H1 (cell line): ENCODE measurements at regions not wholly inside any gene's neighbourhood (a gene's known extent, or its start where the extent isn't known, plus 50 kb on each side); places are given as distances from the start of the nearest gene placed in this dataset.

Source experiments
- CTCF ChIA-PET: fragments of 300-600 bp; sonication (Branson Sonifier 250); formaldehyde crosslinking; loops from one replicate; lab custom pipeline; 2021; ENCODE audit not compliant: partially characterized antibody; lab: Charles Lee
- POLR2A ChIA-PET: fragments of 300-600 bp; sonication (Branson Sonifier 250); formaldehyde crosslinking; loops from one replicate; lab custom pipeline; 2021; ENCODE audit warnings: inconsistent platforms; ENCODE audit not compliant: partially characterized antibody; lab: Charles Lee
- DNase-seq, 2 experiments: peaks; one replicate each; pipeline versions ENCODE4 v3.0.0 to v3.0.0-alpha.2; 2010 to 2022; ENCODE audit warnings: low spot score in 2 of 2, low read depth in 1 of 2, mixed read lengths in 1 of 2
- FAIRE-seq: peaks from 2 replicates; lab custom pipeline; 2011; peaks lifted over from hg19 to GRCh38; lab: Jason Lieb, UNC
- H2AFZ ChIP-seq: 2 replicates; pipeline ENCODE4 v1.8.1; 2012; ENCODE audit warnings: low read length, inconsistent platforms
- H2AK5ac ChIP-seq: 2 replicates; pipeline ENCODE4 v1.6.1; 2013; ENCODE audit warnings: low read depth, low read length
- H2BK120ac ChIP-seq: replicated peaks from 2 replicates; pipeline ENCODE3; 2013; ENCODE audit warnings: low read depth, low read length, inconsistent platforms
- H2BK12ac ChIP-seq: 2 replicates; pipeline ENCODE4 v1.6.1; 2013; ENCODE audit warnings: low read depth, low read length
- H2BK15ac ChIP-seq: 2 replicates; pipeline ENCODE4 v1.6.1; 2013; ENCODE audit warnings: low read length
- H2BK20ac ChIP-seq: 2 replicates; pipeline ENCODE4 v1.6.1; 2013; ENCODE audit warnings: low read length
- H2BK5ac ChIP-seq: 2 replicates; pipeline ENCODE4 v1.6.1; 2013; ENCODE audit warnings: low read depth, low read length
- H3K14ac ChIP-seq: 2 replicates; pipeline ENCODE4 v1.6.1; 2013; ENCODE audit warnings: inconsistent platforms; ENCODE audit not compliant: insufficient read length
- H3K18ac ChIP-seq: 2 replicates; pipeline ENCODE4 v1.6.1; 2013; ENCODE audit warnings: low read length; ENCODE audit errors: extremely low read depth
- H3K23ac ChIP-seq: 2 replicates; pipeline ENCODE4 v1.6.1; 2013; ENCODE audit warnings: inconsistent platforms; ENCODE audit not compliant: insufficient read length
- H3K23me2 ChIP-seq: 2 replicates; pipeline ENCODE4 v1.6.1; 2013; ENCODE audit warnings: low read depth, low read length
- H3K27ac ChIP-seq: 2 replicates; pipeline ENCODE4 v1.6.1; 2011; ENCODE audit warnings: low read depth, low read length, inconsistent platforms
- H3K27me3 ChIP-seq, 4 experiments: replicated peaks in 1 of 4; 1 replicate in 1 of 4; 2 replicates in 3 of 4; pipeline versions ENCODE4 v1.6.1 to v1.8.1; 2011 to 2013; ENCODE audit warnings: low read length in 3 of 4, mild to moderate bottlenecking in 3 of 4, inconsistent platforms in 2 of 4, mixed read lengths in 2 of 4, moderate library complexity in 1 of 4; ENCODE audit not compliant: control insufficient read depth in 3 of 4, insufficient read depth in 3 of 4; ENCODE audit errors: extremely low read depth in 1 of 4
- H3K36me3 ChIP-seq, 4 experiments: 2 replicates each; pipeline versions ENCODE4 v1.6.1 to v1.8.1; 2011 to 2013; ENCODE audit warnings: mild to moderate bottlenecking in 4 of 4, low read length in 3 of 4, moderate library complexity in 2 of 4, control low read depth in 1 of 4, inconsistent platforms in 1 of 4; ENCODE audit not compliant: insufficient read depth in 4 of 4, control insufficient read depth in 2 of 4
- H3K4ac ChIP-seq: replicated peaks from 2 replicates; pipeline ENCODE3; 2013; ENCODE audit warnings: low read length, low read depth, mixed read lengths, inconsistent platforms; ENCODE audit not compliant: insufficient read length
- H3K4me1 ChIP-seq, 4 experiments: replicated peaks in 1 of 4; 1 replicate in 1 of 4; 2 replicates in 3 of 4; pipeline versions ENCODE4 v1.6.1 to v1.8.1; 2011 to 2013; ENCODE audit warnings: low read length in 3 of 4, inconsistent platforms in 2 of 4, mixed read lengths in 1 of 4; ENCODE audit not compliant: insufficient read depth in 4 of 4, control insufficient read depth in 3 of 4
- H3K4me2 ChIP-seq, 2 experiments: 2 replicates each; pipeline versions ENCODE4 v1.6.1 to v1.8.1; 2011 to 2013; ENCODE audit warnings: low read depth in 2 of 2, low read length in 2 of 2, control low read depth in 1 of 2, inconsistent platforms in 1 of 2, mild to moderate bottlenecking in 1 of 2; ENCODE audit not compliant: insufficient read depth in 1 of 2
- H3K4me3 ChIP-seq, 4 experiments: fragments of 200-600, 300-600 bp in 1 of 4; sonication (generic), shearing (Covaris generic), sonication (Bioruptor Twin) in 1 of 4; 2 replicates each; pipeline versions ENCODE4 v1.5.1 to v1.8.1; 2011 to 2016; ENCODE audit warnings: low read length in 4 of 4, low read depth in 3 of 4, control low read depth in 2 of 4, inconsistent platforms in 2 of 4, mild to moderate bottlenecking in 2 of 4, mixed read lengths in 1 of 4, moderate library complexity in 1 of 4; ENCODE audit not compliant: insufficient read depth in 2 of 4; ENCODE audit errors: extremely low read depth in 1 of 4
- H3K56ac ChIP-seq: replicated peaks from 2 replicates; pipeline ENCODE3; 2013; ENCODE audit warnings: low read depth, mild to moderate bottlenecking, mixed read lengths, low read length, inconsistent platforms; ENCODE audit not compliant: insufficient read length
- H3K79me1 ChIP-seq: 2 replicates; pipeline ENCODE4 v1.6.1; 2013; ENCODE audit warnings: low read depth, low read length, control low read depth
- H3K79me2 ChIP-seq, 2 experiments: 2 replicates each; pipeline versions ENCODE4 v1.6.1 to v1.8.1; 2012 to 2013; ENCODE audit warnings: low read length in 2 of 2, mild to moderate bottlenecking in 2 of 2, inconsistent platforms in 1 of 2; ENCODE audit not compliant: insufficient read depth in 2 of 2, control insufficient read depth in 1 of 2
- H3K9ac ChIP-seq, 4 experiments: replicated peaks in 1 of 4; 1 replicate in 1 of 4; 2 replicates in 3 of 4; pipeline versions ENCODE4 v1.6.1 to v1.8.1; 2011 to 2013; ENCODE audit warnings: low read depth in 3 of 4, low read length in 3 of 4, control low read depth in 2 of 4, mild to moderate bottlenecking in 2 of 4, moderate library complexity in 2 of 4, inconsistent platforms in 1 of 4; ENCODE audit errors: extremely low read depth in 1 of 4
- H3K9me3 ChIP-seq, 2 experiments: 2 replicates each; pipeline versions ENCODE4 v1.6.1 to v1.8.1; 2012 to 2013; ENCODE audit warnings: mild to moderate bottlenecking in 2 of 2, moderate library complexity in 2 of 2, control low read depth in 1 of 2, inconsistent platforms in 1 of 2, low read depth in 1 of 2, low read length in 1 of 2, mixed read lengths in 1 of 2; ENCODE audit not compliant: insufficient read depth in 2 of 2
- H4K20me1 ChIP-seq, 2 experiments: replicated peaks in 1 of 2; 2 replicates each; pipeline versions ENCODE3 to v1.8.1; 2011 to 2013; ENCODE audit warnings: inconsistent platforms in 2 of 2, low read length in 2 of 2, mild to moderate bottlenecking in 1 of 2; ENCODE audit not compliant: insufficient read depth in 2 of 2, control insufficient read depth in 1 of 2
- H4K5ac ChIP-seq: 2 replicates; pipeline ENCODE4 v1.6.1; 2013; ENCODE audit warnings: low read length, low read depth, mixed read lengths, inconsistent platforms; ENCODE audit not compliant: insufficient read length
- H4K8ac ChIP-seq: 2 replicates; pipeline ENCODE4 v1.8.0; 2013; ENCODE audit warnings: mild to moderate bottlenecking, moderate library complexity, low read length, inconsistent platforms; ENCODE audit not compliant: insufficient read depth; ENCODE audit errors: extremely low read depth
- H4K91ac ChIP-seq: replicated peaks from 2 replicates; pipeline ENCODE3; 2013; ENCODE audit warnings: low read length, mixed read lengths, inconsistent platforms; ENCODE audit not compliant: insufficient read length
- BCL11A ChIP-seq, 2 experiments: IDR thresholded peaks; one replicate each; pipeline ENCODE4 v1.6.1; 2011; ENCODE audit warnings: low read depth in 2 of 2, low read length in 2 of 2, mild to moderate bottlenecking in 2 of 2
- CBX5 ChIP-seq: fragments of 300-800, 300-1000 bp; sonication (generic); IDR thresholded peaks from 2 replicates; pipeline ENCODE4 v1.7.1; 2016; ENCODE audit warnings: antibody characterized with exemption, low read length, low read depth
- EZH2 ChIP-seq: fragments of 200-600 bp; sonication (generic); IDR thresholded peaks from 2 replicates; pipeline ENCODE4 v1.7.1; 2012; ENCODE audit warnings: low read depth, mild to moderate bottlenecking, moderate library complexity, low read length, inconsistent platforms; ENCODE audit not compliant: severe bottlenecking
- GTF2F1 ChIP-seq: IDR thresholded peaks from 2 replicates; pipeline ENCODE4 v1.6.1; 2012; ENCODE audit warnings: low read depth, low read length, improper control_type of control experiment, borderline replicate concordance
- RXRA ChIP-seq: IDR thresholded peaks from 2 replicates; pipeline ENCODE4 v1.6.1; 2011; ENCODE audit warnings: low read depth, mild to moderate bottlenecking, low read length, moderate library complexity; ENCODE audit not compliant: insufficient read depth
- SAP30 ChIP-seq: fragments of 300-600 bp; sonication (generic); IDR thresholded peaks from 2 replicates; pipeline ENCODE4 v1.7.1; 2012; ENCODE audit warnings: low read length, moderate library complexity, mild to moderate bottlenecking, inconsistent platforms; ENCODE audit not compliant: insufficient read depth, insufficient replicate concordance
- SIN3A ChIP-seq, 2 experiments: IDR thresholded peaks in 1 of 2; conservative IDR thresholded peaks in 1 of 2; 2 replicates each; pipeline ENCODE4 v1.6.1; 2011 to 2012; ENCODE audit warnings: low read length in 2 of 2, improper control_type of control experiment in 1 of 2, low read depth in 1 of 2, mild to moderate bottlenecking in 1 of 2
- TAF1 ChIP-seq: IDR thresholded peaks from 2 replicates; pipeline ENCODE4 v1.6.1; 2011; ENCODE audit warnings: mild to moderate bottlenecking, low read depth, low read length
- whole genome bisulfite sequencing, 2 experiments: shearing (Covaris generic) in 1 of 2; methylation state at CpG; one replicate each; pipeline versions ENCODE4 v1.1.6 to v1.1.7; 2013 to 2015; ENCODE audit warnings: low lambda C conversion rate in 2 of 2, mixed read lengths in 2 of 2, inconsistent platforms in 1 of 2, low coverage in 1 of 2, missing lambda C conversion rate in 1 of 2; ENCODE audit not compliant: insufficient replicate concordance in 2 of 2, insufficient coverage in 1 of 2, insufficient read length in 1 of 2; ENCODE audit errors: extremely low coverage in 1 of 2, missing lambda C conversion rate in 1 of 2; 5-methylcytosine and 5-hydroxymethylcytosine counted together

- Histone ChIP-seq H3K4me1 (no peaks in the 10 kb centered on the region), H3K18ac (no peak overlapping the region), H3K23me2 (no peaks in the 10 kb centered on the region), H4K20me1 (no peaks in the 10 kb centered on the region), H2BK5ac (no peak overlapping the region), H3K14ac (no peak overlapping the region), H3K4me3 (no peak overlapping the region), H3K9ac (no peak overlapping the region), H2AK5ac (no peak overlapping the region), H3K56ac (no peak overlapping the region), H4K5ac (no peak overlapping the region), H2BK12ac (no peak overlapping the region), H2BK20ac (no peak overlapping the region), H3K79me1 (no peaks in the 10 kb centered on the region), H3K79me2 (no peaks in the 10 kb centered on the region), H3K4ac (no peak overlapping the region), H2BK120ac (no peak overlapping the region), H2BK15ac (no peak overlapping the region), H4K91ac (no peak overlapping the region), H3K9me3 (no peaks in the 10 kb centered on the region), H3K36me3 (no peaks in the 10 kb centered on the region), H4K8ac (no peak overlapping the region), H3K23ac (no peak overlapping the region), H3K27me3 (no peaks in the 10 kb centered on the region; a peak in 1 of 7 replicates), H2AFZ (no peak overlapping the region), H3K4me2 (no peak overlapping the region), H3K27ac (no peak overlapping the region)
- no peak for DNase-seq
- ChIA-PET POLR2A (no interaction called here), CTCF (interaction anchor here (0.7 to 59.4 kb wide), 4 partner anchors 7 to 42 kb away, joined by 3 to 1374 read pairs (median 173); no protein-coding TSS in a partner anchor)
- FAIRE-seq, result no peak
- no peak for TF ChIP-seq SAP30
- no peak for TF ChIP-seq TAF1
- TF ChIP-seq SIN3A (conservative IDR thresholded peaks at IDR 0.05 in 1 of 2, IDR thresholded peaks at IDR 0.05 in 1 of 2; ENCODE audit: low read depth in 1 of 2, low read length in 2 of 2), result no peak
- no peak for TF ChIP-seq EZH2
- TF ChIP-seq CBX5, result no peak
- no peak for TF ChIP-seq BCL11A (IDR thresholded peaks at IDR 0.05; ENCODE audit: low read depth in 2 of 2, low read length in 2 of 2)
- TF ChIP-seq GTF2F1, result no peak
- no peak for TF ChIP-seq RXRA
- WGBS, 2 experiments, result 84% methylated on average over 6 of the region's 6 CpGs; no CpG with 5 or more reads in 1 of the 2 experiments
Measured at GRCh38 chr10:69692891-69693290, 62.8 kb downstream of the FAM241B start.
